ENCODE measurements at regions not wholly inside any gene's neighbourhood (a gene's known extent, or its start where the extent isn't known, plus 50 kb on each side); places are given as distances from the start of the nearest gene placed in this dataset.
A peak's percentile ranks its signal among the peaks of the same experiment; 100 is the strongest.

DNA sequence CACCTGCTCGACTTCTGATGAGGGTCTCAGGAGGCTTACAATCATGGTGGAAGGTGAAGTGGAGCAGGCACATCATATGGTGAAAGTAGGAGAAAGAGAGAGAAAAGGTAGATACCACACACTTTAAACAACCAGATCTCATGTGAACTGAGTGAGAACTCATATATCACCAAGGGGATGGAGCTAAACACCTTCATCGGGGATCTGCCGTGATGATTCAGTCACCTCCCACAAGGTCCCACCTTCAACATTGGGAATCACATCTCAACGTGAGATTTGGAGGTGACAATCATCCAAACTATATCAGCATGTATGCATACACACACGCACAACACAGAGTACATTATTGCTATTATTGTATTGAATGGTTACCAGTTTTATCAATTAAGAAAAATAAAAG, 453.3 kb upstream of the NRSN1 start:
- H3K4me3 ChIP-seq (replicated peaks; ENCODE audit: low read depth, low read length): no peak overlapping the region
- TF ChIP-seq, protein P1, sequence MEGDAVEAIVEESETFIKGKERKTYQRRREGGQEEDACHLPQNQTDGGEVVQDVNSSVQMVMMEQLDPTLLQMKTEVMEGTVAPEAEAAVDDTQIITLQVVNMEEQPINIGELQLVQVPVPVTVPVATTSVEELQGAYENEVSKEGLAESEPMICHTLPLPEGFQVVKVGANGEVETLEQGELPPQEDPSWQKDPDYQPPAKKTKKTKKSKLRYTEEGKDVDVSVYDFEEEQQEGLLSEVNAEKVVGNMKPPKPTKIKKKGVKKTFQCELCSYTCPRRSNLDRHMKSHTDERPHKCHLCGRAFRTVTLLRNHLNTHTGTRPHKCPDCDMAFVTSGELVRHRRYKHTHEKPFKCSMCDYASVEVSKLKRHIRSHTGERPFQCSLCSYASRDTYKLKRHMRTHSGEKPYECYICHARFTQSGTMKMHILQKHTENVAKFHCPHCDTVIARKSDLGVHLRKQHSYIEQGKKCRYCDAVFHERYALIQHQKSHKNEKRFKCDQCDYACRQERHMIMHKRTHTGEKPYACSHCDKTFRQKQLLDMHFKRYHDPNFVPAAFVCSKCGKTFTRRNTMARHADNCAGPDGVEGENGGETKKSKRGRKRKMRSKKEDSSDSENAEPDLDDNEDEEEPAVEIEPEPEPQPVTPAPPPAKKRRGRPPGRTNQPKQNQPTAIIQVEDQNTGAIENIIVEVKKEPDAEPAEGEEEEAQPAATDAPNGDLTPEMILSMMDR (IDR thresholded peaks at IDR 0.05; ENCODE audit: low read length, missing control alignments): no peak
- no peak for DNase-seq (ENCODE audit: low read depth)

DNA sequence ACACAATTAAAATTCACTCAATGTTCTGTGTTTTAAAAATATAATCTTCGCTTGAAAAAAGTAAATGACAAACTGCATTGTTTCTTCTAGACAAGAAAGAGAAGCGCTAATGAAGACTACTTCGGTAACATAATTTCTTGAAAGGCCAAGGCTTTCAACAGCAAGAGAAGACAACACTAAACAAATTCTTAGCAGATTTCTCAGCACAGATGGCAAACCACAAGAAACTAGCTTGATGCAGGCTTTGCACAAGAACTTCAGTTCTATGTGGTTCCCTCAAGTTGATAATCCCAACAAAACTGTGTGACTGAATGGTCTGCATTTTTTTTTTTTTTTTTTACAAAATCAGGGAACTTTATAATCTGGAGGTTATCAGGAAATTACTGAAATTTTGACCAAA, 447.4 kb upstream of the NRSN1 start:
- H3K4me3 ChIP-seq (replicated peaks; ENCODE audit: low read depth, low read length): no peak overlapping the region
- DNase-seq (ENCODE audit: low read depth): no peak
- TF ChIP-seq, protein P1 (IDR thresholded peaks at IDR 0.05; ENCODE audit: low read length, missing control alignments): no peak

DNA sequence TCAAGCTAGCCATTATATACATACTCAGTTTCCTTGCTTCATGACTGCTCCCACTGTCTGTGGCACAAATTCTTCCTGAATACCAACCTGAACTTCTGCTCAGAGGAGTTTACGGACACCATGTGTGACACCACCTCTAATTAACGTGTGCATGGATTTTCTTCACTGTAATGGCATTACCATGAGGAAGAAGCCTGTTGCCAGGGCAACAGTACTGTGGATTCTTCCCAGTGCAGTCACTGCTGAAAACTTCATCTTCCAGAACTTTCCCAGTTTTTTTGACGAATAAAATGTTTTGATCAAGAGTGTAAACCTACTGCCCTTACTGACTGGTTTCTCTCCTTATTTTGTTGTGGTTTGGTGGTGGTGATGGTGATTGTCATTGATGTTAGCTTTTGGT, 444.3 kb upstream of the NRSN1 start:
- no peak overlapping the region for H3K4me3 ChIP-seq (replicated peaks; ENCODE audit: low read depth, low read length)
- DNase-seq (ENCODE audit: low read depth): no peak
- TF ChIP-seq, protein P1 (IDR thresholded peaks at IDR 0.05; ENCODE audit: low read length, missing control alignments): no peak

DNA sequence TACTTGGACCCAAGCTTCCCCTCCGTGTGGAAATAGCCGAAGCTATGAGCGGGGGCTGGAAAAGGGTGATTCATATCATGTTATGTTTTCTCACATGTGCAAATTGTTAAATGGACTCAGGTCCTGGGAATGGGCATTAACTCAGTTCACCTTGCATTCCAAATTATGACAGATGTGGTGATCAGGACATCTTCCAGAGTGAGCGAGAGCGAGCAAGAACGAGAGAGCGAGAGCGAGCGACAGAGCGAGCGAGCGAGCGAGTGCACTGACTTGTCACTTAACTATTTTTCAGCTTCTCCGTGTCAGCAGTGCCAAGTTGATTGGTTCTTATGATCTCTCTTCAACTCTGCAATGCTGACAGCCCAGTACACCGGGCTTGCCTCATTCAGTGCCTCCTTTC, 437.4 kb upstream of the NRSN1 start:
- no peak overlapping the region for H3K4me3 ChIP-seq (replicated peaks; ENCODE audit: low read depth, low read length)
- no peak for DNase-seq (ENCODE audit: low read depth)
- TF ChIP-seq, protein P1 (IDR thresholded peaks at IDR 0.05; ENCODE audit: low read length, missing control alignments): no peak

DNA sequence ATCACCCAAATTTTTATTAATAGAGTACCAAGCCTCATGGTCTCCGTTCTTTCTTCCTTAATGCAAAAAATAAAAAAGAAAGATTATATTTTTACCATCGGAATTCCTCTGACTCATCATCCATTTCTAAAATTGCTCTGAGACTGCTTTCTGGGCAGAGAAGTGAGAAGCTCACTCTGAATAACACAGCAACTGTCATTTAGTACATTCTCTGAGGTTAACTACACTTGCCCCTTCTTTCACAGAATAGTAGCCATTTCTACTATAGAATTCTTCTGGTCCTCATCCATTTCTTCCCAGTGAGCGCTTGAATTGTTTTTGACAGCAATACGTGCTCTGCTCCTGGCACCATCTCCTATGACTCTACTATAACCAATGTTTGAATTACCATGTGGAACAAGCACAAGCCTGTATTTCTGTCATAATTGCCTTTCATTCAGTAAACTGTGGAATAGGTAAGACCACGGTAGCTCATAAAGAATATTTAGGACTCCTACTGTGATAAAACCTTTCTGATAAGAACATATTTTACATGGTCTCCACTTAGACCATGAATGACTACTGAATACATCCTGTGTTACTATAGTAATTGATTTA, 435.5 kb upstream of the NRSN1 start:
- no peak overlapping the region for H3K4me3 ChIP-seq (replicated peaks; ENCODE audit: low read depth, low read length)
- DNase-seq (ENCODE audit: low read depth): no peak
- TF ChIP-seq, protein P1 (IDR thresholded peaks at IDR 0.05; ENCODE audit: low read length, missing control alignments): no peak

DNA sequence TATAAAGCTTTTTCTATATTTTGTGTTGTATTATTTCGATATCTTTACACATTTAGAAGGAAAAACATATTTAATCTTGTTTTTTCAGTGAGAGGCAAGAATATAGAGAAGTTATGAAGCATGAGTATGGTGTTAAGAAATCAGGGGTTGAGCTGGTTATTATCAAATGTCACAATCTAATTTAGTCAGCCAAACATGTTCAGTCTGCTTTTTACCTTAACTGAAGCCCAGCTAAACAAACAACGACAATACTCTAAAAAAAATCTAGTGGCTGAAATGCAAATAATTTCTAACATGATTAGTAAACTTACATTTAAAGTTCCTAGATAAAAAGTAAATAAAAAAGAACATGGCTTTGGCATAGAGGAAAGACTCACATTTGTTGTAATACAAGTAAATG, 433.8 kb upstream of the NRSN1 start:
- no peak overlapping the region for H3K4me3 ChIP-seq (replicated peaks; ENCODE audit: low read depth, low read length)
- TF ChIP-seq, protein P1 (IDR thresholded peaks at IDR 0.05; ENCODE audit: low read length, missing control alignments): no peak
- DNase-seq (ENCODE audit: low read depth): no peak

DNA sequence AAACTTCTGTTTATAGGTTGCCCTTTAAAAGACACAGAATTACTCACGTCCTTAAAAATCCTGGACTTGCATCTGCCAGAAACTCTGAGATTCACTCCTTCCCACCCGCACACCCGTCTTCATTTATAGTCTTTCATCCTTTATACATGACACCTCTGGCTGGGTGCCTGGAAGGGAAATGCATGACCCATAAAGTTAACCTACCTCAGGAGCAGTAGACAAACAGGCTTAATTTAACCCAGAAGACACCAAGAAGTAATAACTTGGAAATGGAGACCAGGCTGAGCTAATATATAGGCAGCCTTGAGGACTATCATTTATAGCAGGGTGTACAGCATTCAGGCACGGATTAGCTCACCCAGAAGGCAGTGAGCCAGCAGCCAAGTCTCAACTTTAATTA, 429.0 kb upstream of the NRSN1 start:
- peak; percentile 14 for DNase-seq (ENCODE audit: low read depth)
- TF ChIP-seq, protein P1 (IDR thresholded peaks at IDR 0.05; ENCODE audit: low read length, missing control alignments): no peak
- H3K4me3 ChIP-seq (replicated peaks; ENCODE audit: low read depth, low read length): no peak overlapping the region

Measured in fibroblast of pulmonary artery (primary cell).